GM23338 (cell line): ENCODE measurements at regions not wholly inside any gene's neighbourhood (a gene's known extent, or its start where the extent isn't known, plus 50 kb on each side); places are given as distances from the start of the nearest gene placed in this dataset.

ENCODE experiments used
- ATAC-seq: fragments of 200-7000 bp; cut with Tn5 transposase; 3 replicates; pipeline ENCODE4 v1.9.1; 2020
- DNase-seq: peaks from one replicate; pipeline ENCODE4 v3.0.0-alpha.2; 2015; ENCODE audit warnings: low spot score
- H2AFZ ChIP-seq: fragments of 200-600 bp; sonication (generic); 2 replicates; pipeline ENCODE4 v1.8.0; 2016; ENCODE audit warnings: antibody characterized with exemption, mild to moderate bottlenecking, moderate library complexity
- H3F3A ChIP-seq: fragments of 200-600 bp; sonication (generic); replicated peaks from 2 replicates; pipeline ENCODE4 v1.8.0; 2017; ENCODE audit warnings: antibody characterized with exemption, mixed run types, low read depth
- H3K27ac ChIP-seq: fragments of 200-600 bp; sonication (generic); 2 replicates; pipeline ENCODE4 v1.6.1; 2016; ENCODE audit warnings: low read depth
- H3K27me3 ChIP-seq: fragments of 200-600 bp; sonication (generic); 2 replicates; pipeline ENCODE4 v1.8.0; 2016; ENCODE audit warnings: mild to moderate bottlenecking, mixed run types, moderate library complexity; ENCODE audit not compliant: insufficient read depth
- H3K36me3 ChIP-seq: fragments of 200-600 bp; sonication (generic); 2 replicates; pipeline ENCODE4 v1.8.0; 2016; ENCODE audit warnings: mild to moderate bottlenecking; ENCODE audit not compliant: insufficient read depth
- H3K4me1 ChIP-seq: fragments of 200-600 bp; sonication (generic); 2 replicates; pipeline ENCODE4 v1.8.0; 2016; ENCODE audit warnings: mild to moderate bottlenecking, moderate library complexity; ENCODE audit not compliant: insufficient read depth
- H3K4me2 ChIP-seq: fragments of 200-600 bp; sonication (generic); 2 replicates; pipeline ENCODE4 v1.7.1; 2017; ENCODE audit warnings: mixed run types
- H3K4me3 ChIP-seq: fragments of 200-600 bp; sonication (generic); 2 replicates; pipeline ENCODE4 v1.6.1; 2016; ENCODE audit warnings: mixed run types
- H3K79me2 ChIP-seq: fragments of 200-600 bp; sonication (generic); replicated peaks from 2 replicates; pipeline ENCODE4 v1.8.0; 2017; ENCODE audit warnings: mild to moderate bottlenecking; ENCODE audit not compliant: insufficient read depth
- H3K9me2 ChIP-seq: fragments of 200-600 bp; sonication (generic); 2 replicates; pipeline ENCODE4 v1.8.0; 2017; ENCODE audit not compliant: insufficient read depth
- H4K20me1 ChIP-seq: fragments of 200-600 bp; sonication (generic); replicated peaks from 2 replicates; pipeline ENCODE4 v1.8.0; 2017; ENCODE audit warnings: mild to moderate bottlenecking; ENCODE audit not compliant: insufficient read depth
- H3K27ac Mint-ChIP-seq: 2 replicates; pipeline ENCODE4 v1.8.0; 2020; ENCODE audit warnings: inconsistent platforms, mild to moderate bottlenecking, moderate library complexity, mixed read lengths
- H3K27me3 Mint-ChIP-seq: 3 replicates; pipeline ENCODE4 v1.8.0; 2022; ENCODE audit warnings: low read depth, mild to moderate bottlenecking, moderate library complexity, mixed read lengths, inconsistent platforms; ENCODE audit not compliant: insufficient read depth, poor library complexity
- H3K36me3 Mint-ChIP-seq: 3 replicates; pipeline ENCODE4 v1.8.0; 2021; ENCODE audit warnings: low read depth, mild to moderate bottlenecking, inconsistent platforms, moderate library complexity, mixed read lengths
- H3K4me1 Mint-ChIP-seq: 3 replicates; pipeline ENCODE4 v1.8.0; 2020; ENCODE audit warnings: mild to moderate bottlenecking, inconsistent platforms, mixed read lengths
- H3K4me3 Mint-ChIP-seq: 3 replicates; pipeline ENCODE4 v1.8.0; 2021; ENCODE audit warnings: moderate library complexity, mild to moderate bottlenecking, inconsistent platforms, mixed read lengths
- H3K9me3 Mint-ChIP-seq: 3 replicates; pipeline ENCODE4 v1.8.0; 2020; ENCODE audit warnings: moderate library complexity, mild to moderate bottlenecking, inconsistent platforms, mixed read lengths
- CREB1 ChIP-seq: fragments of 250-450 bp; sonication (Bioruptor Pico); IDR thresholded peaks from 2 replicates; pipeline ENCODE4 v1.5.0; 2020; ENCODE audit warnings: low read depth, mild to moderate bottlenecking, moderate library complexity
- CTCF ChIP-seq, 2 experiments: fragments of 200-600 bp in 1 of 2; sonication (generic) in 1 of 2; conservative IDR thresholded peaks; 2 replicates each; pipeline versions ENCODE4 v1.5.1 to v1.6.1; 2016 to 2017; ENCODE audit warnings: antibody characterized with exemption in 2 of 2, low read depth in 2 of 2, mild to moderate bottlenecking in 2 of 2, moderate library complexity in 1 of 2
- EZH2 ChIP-seq: fragments of 200-600 bp; sonication (generic); IDR thresholded peaks from one replicate; pipeline ENCODE4 v1.8.0; 2017; ENCODE audit warnings: antibody characterized with exemption, mild to moderate bottlenecking, low read depth; ENCODE audit not compliant: unreplicated experiment
- EZH2phosphoT487 ChIP-seq: fragments of 200-600 bp; sonication (generic); IDR thresholded peaks from one replicate; pipeline ENCODE4 v1.8.1; 2018; ENCODE audit warnings: antibody characterized with exemption; ENCODE audit not compliant: unreplicated experiment
- JUNB ChIP-seq: IDR thresholded peaks from one replicate; pipeline ENCODE4 v1.6.1; 2016; ENCODE audit warnings: antibody characterized with exemption; ENCODE audit not compliant: unreplicated experiment
- NANOG ChIP-seq: IDR thresholded peaks from 2 replicates; pipeline ENCODE4 v1.6.1; 2016; ENCODE audit warnings: antibody characterized with exemption, borderline replicate concordance
- POLR2AphosphoS5 ChIP-seq: IDR thresholded peaks from 2 replicates; pipeline ENCODE4 v1.6.1; 2016; ENCODE audit warnings: antibody characterized with exemption, low read depth
- STAT1 ChIP-seq: IDR thresholded peaks from one replicate; pipeline ENCODE4 v1.6.1; 2016; ENCODE audit warnings: antibody characterized with exemption; ENCODE audit not compliant: unreplicated experiment
- ZNF114 ChIP-seq: fragments of 250-450 bp; sonication (Bioruptor Pico); IDR thresholded peaks from 2 replicates; pipeline ENCODE4 v1.5.0; 2020; ENCODE audit warnings: mild to moderate bottlenecking, moderate library complexity
- ZNF331 ChIP-seq: fragments of 250-450 bp; sonication (Bioruptor Pico); IDR thresholded peaks from 2 replicates; pipeline ENCODE4 v1.5.0; 2020; ENCODE audit warnings: low read depth, mild to moderate bottlenecking, moderate library complexity
- ZNF462 ChIP-seq: fragments of 250-450 bp; sonication (Bioruptor Pico); IDR thresholded peaks from 2 replicates; pipeline ENCODE4 v1.5.0; 2020; ENCODE audit warnings: mild to moderate bottlenecking, moderate library complexity
- TF ChIP-seq, protein P1 (sequence below): IDR thresholded peaks from 2 replicates; pipeline ENCODE4 v1.6.1; 2016; ENCODE audit warnings: antibody characterized with exemption
- TF ChIP-seq, protein P2 (sequence below): IDR thresholded peaks from one replicate; pipeline ENCODE4 v1.6.1; 2018; ENCODE audit warnings: antibody characterized with exemption; ENCODE audit not compliant: unreplicated experiment

GRCh38 chr6:68094070-68094469 is 541.0 kb upstream of the ADGRB3 start:
- DNase-seq (no peak), ATAC-seq (no peak)
- no peaks in the 10 kb centered on the region for H4K20me1 ChIP-seq
- no peak overlapping the region for H3K4me3 Mint-ChIP-seq
- no peaks in the 10 kb centered on the region for H3K4me1 ChIP-seq
- H3K27ac ChIP-seq: no peak overlapping the region
- no peaks in the 10 kb centered on the region for H3K36me3 Mint-ChIP-seq
- H3K27me3 ChIP-seq: no peaks in the 10 kb centered on the region
- H3K27me3 Mint-ChIP-seq: no peaks in the 10 kb centered on the region
- H3F3A ChIP-seq: no peaks in the 10 kb centered on the region
- no peaks in the 10 kb centered on the region for H3K36me3 ChIP-seq
- H2AFZ ChIP-seq: no peak overlapping the region
- no peak overlapping the region for H3K4me3 ChIP-seq
- no peaks in the 10 kb centered on the region for H3K79me2 ChIP-seq
- H3K4me2 ChIP-seq: no peak overlapping the region
- H3K9me2 ChIP-seq: no peaks in the 10 kb centered on the region
- no peaks in the 10 kb centered on the region; the same call in 2 of the 3 replicates for H3K4me1 Mint-ChIP-seq
- no peak for TF ChIP-seq JUNB
- no peak for TF ChIP-seq CREB1 (CRISPR knock-in tag)
- TF ChIP-seq, protein P1, sequence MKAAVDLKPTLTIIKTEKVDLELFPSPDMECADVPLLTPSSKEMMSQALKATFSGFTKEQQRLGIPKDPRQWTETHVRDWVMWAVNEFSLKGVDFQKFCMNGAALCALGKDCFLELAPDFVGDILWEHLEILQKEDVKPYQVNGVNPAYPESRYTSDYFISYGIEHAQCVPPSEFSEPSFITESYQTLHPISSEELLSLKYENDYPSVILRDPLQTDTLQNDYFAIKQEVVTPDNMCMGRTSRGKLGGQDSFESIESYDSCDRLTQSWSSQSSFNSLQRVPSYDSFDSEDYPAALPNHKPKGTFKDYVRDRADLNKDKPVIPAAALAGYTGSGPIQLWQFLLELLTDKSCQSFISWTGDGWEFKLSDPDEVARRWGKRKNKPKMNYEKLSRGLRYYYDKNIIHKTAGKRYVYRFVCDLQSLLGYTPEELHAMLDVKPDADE: no peak
- no peak for TF ChIP-seq ZNF331 (CRISPR knock-in tag)
- TF ChIP-seq, protein P2, sequence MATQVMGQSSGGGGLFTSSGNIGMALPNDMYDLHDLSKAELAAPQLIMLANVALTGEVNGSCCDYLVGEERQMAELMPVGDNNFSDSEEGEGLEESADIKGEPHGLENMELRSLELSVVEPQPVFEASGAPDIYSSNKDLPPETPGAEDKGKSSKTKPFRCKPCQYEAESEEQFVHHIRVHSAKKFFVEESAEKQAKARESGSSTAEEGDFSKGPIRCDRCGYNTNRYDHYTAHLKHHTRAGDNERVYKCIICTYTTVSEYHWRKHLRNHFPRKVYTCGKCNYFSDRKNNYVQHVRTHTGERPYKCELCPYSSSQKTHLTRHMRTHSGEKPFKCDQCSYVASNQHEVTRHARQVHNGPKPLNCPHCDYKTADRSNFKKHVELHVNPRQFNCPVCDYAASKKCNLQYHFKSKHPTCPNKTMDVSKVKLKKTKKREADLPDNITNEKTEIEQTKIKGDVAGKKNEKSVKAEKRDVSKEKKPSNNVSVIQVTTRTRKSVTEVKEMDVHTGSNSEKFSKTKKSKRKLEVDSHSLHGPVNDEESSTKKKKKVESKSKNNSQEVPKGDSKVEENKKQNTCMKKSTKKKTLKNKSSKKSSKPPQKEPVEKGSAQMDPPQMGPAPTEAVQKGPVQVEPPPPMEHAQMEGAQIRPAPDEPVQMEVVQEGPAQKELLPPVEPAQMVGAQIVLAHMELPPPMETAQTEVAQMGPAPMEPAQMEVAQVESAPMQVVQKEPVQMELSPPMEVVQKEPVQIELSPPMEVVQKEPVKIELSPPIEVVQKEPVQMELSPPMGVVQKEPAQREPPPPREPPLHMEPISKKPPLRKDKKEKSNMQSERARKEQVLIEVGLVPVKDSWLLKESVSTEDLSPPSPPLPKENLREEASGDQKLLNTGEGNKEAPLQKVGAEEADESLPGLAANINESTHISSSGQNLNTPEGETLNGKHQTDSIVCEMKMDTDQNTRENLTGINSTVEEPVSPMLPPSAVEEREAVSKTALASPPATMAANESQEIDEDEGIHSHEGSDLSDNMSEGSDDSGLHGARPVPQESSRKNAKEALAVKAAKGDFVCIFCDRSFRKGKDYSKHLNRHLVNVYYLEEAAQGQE: no peak
- TF ChIP-seq CTCF (conservative IDR thresholded peaks at IDR 0.05; ENCODE audit: low read depth in 2 of 2): no peak
- TF ChIP-seq POLR2AphosphoS5: no peak
- no peak for TF ChIP-seq ZNF462 (CRISPR knock-in tag)
- TF ChIP-seq EZH2phosphoT487: no peak
- TF ChIP-seq ZNF114 (CRISPR knock-in tag): no peak
- no peak for TF ChIP-seq NANOG
- TF ChIP-seq EZH2: no peak
- TF ChIP-seq STAT1: no peak
- H3K9me3 Mint-ChIP-seq: no peaks in the 10 kb centered on the region
- no peak overlapping the region for H3K27ac Mint-ChIP-seq
